Occipital lobe (tissue), 1 donor: ENCODE measurements at regions not wholly inside any gene's neighbourhood (a gene's known extent, or its start where the extent isn't known, plus 50 kb on each side); places are given as distances from the start of the nearest gene placed in this dataset.
"Not testable (repeated sequence)": the region's sequence is repeated elsewhere in the genome, so short reads cannot be mapped to it uniquely, and the experiment has no call there.

ENCODE experiments used
- DNase-seq: peaks from one replicate; lab custom pipeline; 2025; lab: John Stamatoyannopoulos, UW

GRCh38 chr2:193517615-193518014, 1322.9 kb upstream of the TMEFF2 start:
- no peak for DNase-seq

GRCh38 chr2:193506035-193506434, 1311.3 kb upstream of the TMEFF2 start:
- no peak for DNase-seq

DNA sequence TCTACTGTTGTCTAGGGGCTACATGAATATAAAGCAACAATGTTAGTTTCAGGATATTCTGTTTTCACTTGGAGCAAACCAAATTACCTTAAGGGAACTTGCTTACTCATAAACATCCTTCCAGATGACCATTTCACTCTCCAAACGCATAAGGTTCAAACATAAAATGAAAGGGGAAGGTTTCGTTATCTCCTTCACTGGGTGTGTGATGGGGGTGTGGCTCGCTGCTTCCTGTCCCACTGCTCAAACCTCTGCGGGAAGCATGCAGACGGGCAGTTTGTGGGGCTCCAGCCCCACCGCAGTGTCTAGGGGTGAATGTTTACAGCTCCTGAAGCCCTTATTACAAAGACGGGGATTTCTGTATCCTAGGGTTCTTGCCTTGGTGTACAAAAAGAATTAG, 1310.9 kb upstream of the TMEFF2 start:
- no peak for DNase-seq

DNA sequence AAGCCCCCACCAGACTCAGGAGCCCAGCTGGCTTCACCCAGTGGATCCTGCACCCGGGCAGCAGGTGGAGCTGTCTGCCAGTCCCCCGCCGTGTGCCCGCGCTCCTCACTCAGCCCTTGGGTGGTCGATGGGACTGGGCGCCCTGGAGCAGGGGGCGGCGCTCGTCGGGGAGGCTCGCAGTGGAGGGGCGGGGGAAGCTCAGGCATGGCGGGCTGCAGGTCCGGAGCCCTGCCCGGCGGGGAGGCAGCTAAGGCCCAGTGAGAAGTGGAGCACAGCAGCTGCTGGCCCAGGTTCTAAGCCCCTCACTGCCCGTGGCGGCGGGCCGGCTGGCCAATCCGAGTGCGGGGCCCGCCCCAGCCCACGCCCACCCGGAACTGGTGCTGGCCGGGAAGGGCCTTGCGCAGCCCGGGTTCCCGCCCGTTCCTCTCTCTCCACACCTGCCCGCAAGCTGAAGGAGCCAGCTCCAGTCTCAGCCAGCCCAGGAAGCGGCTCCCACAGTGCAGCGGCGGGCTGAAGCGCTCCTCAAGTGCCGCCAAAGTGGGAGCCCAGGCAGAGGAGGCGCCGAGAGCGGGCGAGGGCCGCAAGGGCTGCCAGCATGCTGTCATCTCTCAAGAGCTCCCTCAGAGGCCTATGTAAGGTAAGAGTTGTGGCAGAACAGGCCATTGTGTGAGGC, 1307.8 kb upstream of the TMEFF2 start:
- DNase-seq: no peak

- no peak for DNase-seq
These were observed 1302.1 kb upstream of the TMEFF2 start for GRCh38 chr2:193496786-193497185.

DNA sequence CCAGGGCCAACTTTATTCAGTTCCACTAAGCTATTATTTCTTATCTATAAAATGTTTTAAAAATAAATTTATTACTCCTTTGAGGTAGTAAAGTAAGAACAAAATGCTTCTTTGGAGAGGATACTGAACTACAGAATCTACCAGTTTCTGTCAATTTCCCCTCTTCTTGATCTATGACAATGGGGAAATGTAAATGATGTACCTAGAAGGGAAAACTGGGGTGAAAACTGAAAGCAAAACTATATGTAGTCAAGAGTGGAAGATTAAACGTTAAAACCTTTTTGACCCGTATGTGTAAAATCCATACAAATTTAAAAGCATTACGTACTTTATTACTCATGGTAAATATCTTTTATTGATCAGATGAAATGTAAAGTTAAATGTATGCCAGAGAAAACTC, 1287.8 kb upstream of the TMEFF2 start:
- DNase-seq: no peak

DNA sequence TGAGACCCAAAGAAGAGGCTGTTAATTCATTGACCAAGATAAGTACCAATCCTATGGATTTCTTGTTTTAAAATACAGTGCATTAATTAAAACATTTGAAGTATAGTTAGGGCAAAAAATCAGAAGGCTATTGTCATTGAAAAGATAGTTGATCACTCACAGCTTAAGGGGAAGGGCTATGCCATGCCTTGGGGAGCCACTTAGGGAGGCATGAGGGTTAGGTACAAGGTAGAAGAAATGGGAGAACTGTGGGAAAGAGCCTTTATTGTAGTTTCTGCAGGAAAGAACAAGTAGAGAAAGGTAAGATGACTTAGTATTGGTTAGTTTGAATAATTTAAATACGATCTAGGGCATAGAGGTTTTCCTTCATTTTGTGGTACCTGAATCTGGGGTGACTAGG, 1285.5 kb upstream of the TMEFF2 start:
- no peak for DNase-seq

DNA sequence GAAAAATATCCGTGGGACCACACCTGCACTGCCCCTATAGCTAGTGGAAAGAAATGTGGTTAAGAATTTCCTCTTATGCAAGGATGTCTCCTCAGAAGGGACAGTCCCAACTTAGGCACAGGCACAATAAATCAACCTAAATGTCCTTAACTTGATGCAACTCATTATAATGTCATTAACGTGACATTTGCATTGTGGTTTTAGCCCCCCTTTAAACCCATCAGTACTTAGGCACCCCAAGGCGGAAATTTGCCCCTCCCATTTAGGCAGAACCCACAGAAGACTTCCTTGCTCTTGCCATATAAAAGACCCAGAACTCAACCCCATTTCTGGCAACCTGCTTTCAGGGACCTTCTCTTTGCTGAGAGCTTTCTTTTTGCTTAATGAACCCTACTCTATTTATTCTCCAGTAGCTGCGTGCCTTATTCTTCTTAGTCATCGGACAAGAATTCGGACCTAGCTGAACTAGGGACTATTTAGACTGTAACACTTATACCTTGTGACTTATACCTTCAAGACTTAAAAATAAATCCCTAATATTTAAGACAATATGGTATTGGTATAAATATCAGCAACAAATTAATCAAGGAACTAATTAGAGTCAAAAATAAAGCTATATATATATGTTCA, 1281.6 kb upstream of the TMEFF2 start:
- DNase-seq: no peak

DNA sequence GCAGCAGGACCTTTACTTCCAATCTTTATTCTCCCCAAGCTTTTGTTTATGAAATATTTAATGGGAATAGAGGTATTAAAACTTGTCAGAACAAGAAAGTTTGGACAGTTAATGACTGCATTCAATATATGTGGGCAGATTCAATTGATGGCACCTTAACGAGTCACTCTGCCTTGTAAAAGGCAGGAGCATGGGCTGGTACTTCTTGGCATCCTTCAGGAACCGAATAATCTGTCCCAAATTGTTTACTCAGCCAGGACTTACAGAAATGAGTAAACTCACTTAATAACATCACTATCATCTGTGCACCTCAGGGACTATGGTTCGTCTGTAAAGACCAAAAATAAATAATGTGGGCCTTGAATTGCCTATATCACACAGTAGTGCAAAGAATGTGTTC, 1280.3 kb upstream of the TMEFF2 start:
- DNase-seq: no peak

DNA sequence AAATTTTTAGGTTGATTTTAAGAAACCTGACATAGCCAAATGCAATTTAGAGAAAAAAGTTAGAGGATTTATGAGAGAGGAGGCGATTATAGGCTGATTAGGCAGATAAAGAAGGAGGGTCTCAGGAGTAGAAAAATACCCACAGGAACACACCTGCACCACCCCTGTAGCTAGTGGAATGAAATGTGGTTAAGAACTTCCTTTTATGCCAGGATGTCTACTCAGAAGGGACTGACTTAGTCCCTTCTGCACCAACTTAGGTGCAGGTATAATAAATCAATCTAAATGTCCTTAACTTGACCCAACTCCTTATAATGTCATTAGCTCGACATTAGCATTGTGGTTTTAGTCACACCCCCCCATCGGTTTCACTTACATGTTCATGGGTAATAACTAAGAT, 1274.5 kb upstream of the TMEFF2 start:
- DNase-seq: no peak

- no peak for DNase-seq
These were observed 1272.7 kb upstream of the TMEFF2 start for GRCh38 chr2:193467276-193467987.

DNA sequence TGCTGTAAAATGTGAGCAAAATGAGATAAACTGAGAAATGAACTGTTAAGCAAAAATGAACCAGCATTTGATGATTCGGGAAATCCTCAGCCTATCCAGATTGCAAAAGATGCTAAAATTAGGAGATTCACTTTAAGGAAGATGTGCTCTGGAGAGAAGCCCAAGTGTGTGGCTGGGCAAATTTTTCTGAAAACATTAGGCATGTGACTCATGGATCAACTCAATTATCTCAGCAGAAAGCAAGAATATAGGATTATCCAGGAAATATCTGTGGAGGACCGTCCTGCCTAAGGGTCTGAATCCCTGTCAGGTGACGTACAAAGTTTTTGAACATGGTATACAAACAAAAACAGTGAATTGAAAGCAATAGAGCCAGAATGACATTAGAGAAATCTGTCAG, 1268.3 kb upstream of the TMEFF2 start:
- DNase-seq: no peak

GRCh38 chr2:193462411-193462810, 1267.7 kb upstream of the TMEFF2 start:
- no peak for DNase-seq

DNA sequence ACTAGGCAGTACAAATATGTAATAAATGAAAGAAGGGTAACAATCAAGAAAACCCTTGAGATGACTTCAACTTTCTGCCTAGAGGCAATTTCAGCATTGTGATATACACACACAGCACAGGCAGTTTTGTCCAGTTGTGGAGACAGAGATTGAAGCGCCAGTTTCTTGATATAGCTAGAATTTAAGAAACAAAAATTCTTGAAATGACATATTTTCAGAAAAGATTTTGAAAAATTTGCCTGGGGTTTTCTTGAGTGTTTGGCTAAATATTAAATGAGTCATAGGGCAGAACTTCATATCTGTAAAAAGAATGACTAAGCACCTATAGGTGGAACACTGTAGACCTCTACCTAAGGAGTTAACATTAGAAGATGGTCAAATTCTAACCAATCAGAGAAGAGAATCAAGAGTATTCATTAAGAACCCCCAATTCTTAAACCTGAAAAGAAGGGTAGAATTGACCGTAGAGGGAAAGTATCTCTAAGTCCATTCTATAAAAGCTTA, 1266.8 kb upstream of the TMEFF2 start:
- DNase-seq: no peak

- DNase-seq: no peak
These were observed 1252.2 kb upstream of the TMEFF2 start for GRCh38 chr2:193446967-193447366.

DNA sequence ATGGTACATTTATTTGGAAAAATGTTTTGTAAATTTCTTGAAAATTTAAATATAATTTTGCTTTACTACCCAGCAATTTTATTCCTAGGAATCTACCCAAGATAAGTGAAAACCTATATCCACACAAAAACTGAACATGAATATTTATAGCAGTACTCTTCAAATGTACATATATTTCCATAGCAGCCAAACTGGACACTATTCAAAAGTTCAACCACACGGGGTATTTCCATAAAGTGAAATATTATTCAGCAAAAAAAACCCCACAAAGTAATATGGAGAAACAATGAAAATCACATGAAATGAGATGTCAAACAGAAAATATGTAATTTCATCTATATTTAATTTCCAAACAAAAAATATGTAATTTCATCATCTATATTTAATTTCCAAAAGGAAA, 1247.6 kb upstream of the TMEFF2 start:
- DNase-seq: no peak

DNA sequence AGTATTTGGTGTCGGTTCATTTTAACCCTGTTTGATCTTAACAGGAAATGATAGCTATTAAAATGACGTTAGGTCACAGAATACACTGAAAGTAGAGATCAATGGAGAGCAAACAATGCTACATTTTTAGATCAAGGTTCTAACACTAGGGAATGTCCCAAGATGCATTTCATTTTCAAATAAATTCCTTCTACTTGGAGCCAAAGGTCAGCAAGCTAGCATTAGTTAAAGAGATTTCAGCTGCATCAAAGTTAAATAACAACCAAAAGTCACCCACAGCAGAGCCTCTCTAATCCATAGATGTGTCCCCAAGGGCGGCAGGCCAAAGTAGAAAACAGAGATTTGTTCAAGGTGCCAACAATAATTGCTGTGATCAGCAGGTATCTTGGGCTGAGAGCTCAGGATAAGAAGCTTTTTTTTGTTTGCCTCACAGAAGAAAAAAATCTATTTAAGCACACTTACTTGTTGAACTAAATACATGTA, 1233.6 kb upstream of the TMEFF2 start:
- DNase-seq: no peak

DNA sequence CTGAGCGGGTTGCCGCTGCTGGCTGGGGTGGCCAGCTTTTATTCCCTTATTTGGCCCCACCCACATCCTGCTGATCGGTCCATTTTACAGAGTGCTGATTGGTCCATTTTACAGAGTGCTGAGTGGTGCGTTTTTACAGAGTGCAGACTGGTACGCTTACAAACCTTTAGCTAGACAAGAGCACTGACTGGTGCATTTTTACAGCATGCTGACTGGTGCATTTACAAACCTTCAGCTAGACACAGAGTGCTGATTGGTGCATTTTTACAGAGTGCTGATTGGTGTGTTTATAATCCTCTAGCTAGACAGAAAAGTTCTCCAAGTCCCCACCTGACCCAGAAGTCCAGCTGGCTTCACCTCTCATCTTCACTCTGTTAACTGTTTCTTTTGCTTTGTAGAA, 1217.6 kb upstream of the TMEFF2 start:
- DNase-seq: not testable (repeated sequence)

GRCh38 chr2:193409951-193410350, 1215.2 kb upstream of the TMEFF2 start:
- DNase-seq: no peak

DNA sequence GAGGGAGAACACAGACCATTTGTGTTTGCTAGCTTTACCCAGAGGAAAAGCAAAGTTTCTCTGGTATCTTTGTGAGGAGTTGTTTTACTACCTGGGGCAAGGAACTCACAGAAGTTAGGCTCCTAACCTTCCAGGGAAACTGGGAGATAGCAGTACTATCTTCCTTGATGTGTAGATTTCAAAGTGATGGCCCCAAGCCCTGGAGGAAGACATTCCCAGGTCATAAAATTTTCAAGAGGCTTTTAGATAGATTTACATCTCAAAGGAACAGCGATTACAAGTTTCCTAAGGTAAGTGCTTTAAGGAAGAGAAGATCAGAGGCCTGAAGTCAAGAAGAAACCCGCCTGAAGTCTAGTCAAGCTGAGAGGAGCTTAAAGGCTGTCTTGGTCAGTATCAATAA, 1187.8 kb upstream of the TMEFF2 start:
- DNase-seq: no peak

DNA sequence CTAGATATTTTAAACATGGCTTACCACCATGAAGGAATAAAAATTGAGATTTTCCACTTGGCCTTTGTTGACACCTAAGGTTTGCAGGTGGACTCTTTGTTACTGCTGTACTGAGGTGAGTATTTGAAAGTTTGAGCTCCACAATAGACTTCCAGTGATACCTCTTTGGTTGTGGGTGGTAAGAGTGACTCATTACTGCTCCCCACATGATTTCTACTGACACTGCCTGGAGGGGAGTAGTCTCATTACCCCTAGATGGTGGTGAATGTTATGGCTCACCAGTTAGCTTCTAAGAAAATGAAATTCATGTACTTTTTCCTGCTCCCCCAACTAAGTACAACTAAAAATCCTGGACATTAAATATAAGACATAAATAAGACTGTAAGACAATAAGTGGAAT, 1183.1 kb upstream of the TMEFF2 start:
- DNase-seq: no peak

- DNase-seq: no peak
These were observed 1178.4 kb upstream of the TMEFF2 start for GRCh38 chr2:193373120-193373519.

GRCh38 chr2:193371200-193371599, 1176.5 kb upstream of the TMEFF2 start:
- no peak for DNase-seq
